IPS-15b (cell line): ENCODE measurements at regions not wholly inside any gene's neighbourhood (a gene's known extent, or its start where the extent isn't known, plus 50 kb on each side); places are given as distances from the start of the nearest gene placed in this dataset.

ENCODE experiments used
- H3K27me3 ChIP-seq: one replicate; pipeline ENCODE4 v1.6.1; 2013; ENCODE audit warnings: low read length; ENCODE audit not compliant: control insufficient read depth, insufficient read depth
- H3K36me3 ChIP-seq: one replicate; pipeline ENCODE4 v1.6.1; 2013; ENCODE audit warnings: low read length; ENCODE audit not compliant: control insufficient read depth, insufficient read depth
- H3K4me1 ChIP-seq: one replicate; pipeline ENCODE4 v1.6.1; 2013; ENCODE audit warnings: mild to moderate bottlenecking, low read length; ENCODE audit not compliant: control insufficient read depth, insufficient read depth
- H3K4me3 ChIP-seq: one replicate; pipeline ENCODE4 v1.5.1; 2013; ENCODE audit warnings: low read depth, low read length
- H3K9ac ChIP-seq: one replicate; pipeline ENCODE4 v1.6.1; 2013; ENCODE audit warnings: low read depth, mild to moderate bottlenecking, low read length
- H3K9me3 ChIP-seq: one replicate; pipeline ENCODE4 v1.6.1; 2013; ENCODE audit warnings: mild to moderate bottlenecking, low read length; ENCODE audit not compliant: control insufficient read depth, insufficient read depth

GRCh38 chr6:11432713-11433450, 104.7 kb upstream of the TMEM170B start:
- H3K9ac ChIP-seq = no peak overlapping the region
- H3K27me3 ChIP-seq = no peaks in the 10 kb centered on the region
- H3K36me3 ChIP-seq = no peaks in the 10 kb centered on the region
- peaks cover 11% of the 10 kb centered on the region for H3K4me1 ChIP-seq
- H3K4me3 ChIP-seq = no peak overlapping the region
- no peaks in the 10 kb centered on the region for H3K9me3 ChIP-seq

- Histone ChIP-seq H3K36me3 (no peaks in the 10 kb centered on the region), H3K9ac (no peak overlapping the region), H3K4me1 (peaks cover 11% of the 10 kb centered on the region)
These were observed 105.5 kb upstream of the TMEM170B start for GRCh38 chr6:11432091-11432490.

GRCh38 chr6:11431455-11431937, 106.1 kb upstream of the TMEM170B start:
- Histone ChIP-seq H3K9me3 (no peaks in the 10 kb centered on the region), H3K4me3 (no peak overlapping the region), H3K27me3 (no peaks in the 10 kb centered on the region), H3K4me1 (peaks cover 11% of the 10 kb centered on the region), H3K36me3 (no peaks in the 10 kb centered on the region), H3K9ac (no peak overlapping the region)

More at GRCh38 chr6:11432091-11432490, 105.5 kb upstream of the TMEM170B start:
- no peak overlapping the region for H3K4me3 ChIP-seq
- no peaks in the 10 kb centered on the region for H3K27me3 ChIP-seq
- no peaks in the 10 kb centered on the region for H3K9me3 ChIP-seq

- Histone ChIP-seq H3K27me3 (no peaks in the 10 kb centered on the region), H3K36me3 (no peaks in the 10 kb centered on the region), H3K4me3 (no peak overlapping the region), H3K4me1 (peaks cover 11% of the 10 kb centered on the region), H3K9ac (no peak overlapping the region), H3K9me3 (no peaks in the 10 kb centered on the region)
These were observed 107.5 kb upstream of the TMEM170B start for GRCh38 chr6:11430036-11430435.

GRCh38 chr6:11429577-11429976, 108.0 kb upstream of the TMEM170B start:
- Histone ChIP-seq H3K4me3 (no peak overlapping the region), H3K36me3 (no peaks in the 10 kb centered on the region), H3K4me1 (peaks cover 11% of the 10 kb centered on the region), H3K9ac (no peak overlapping the region), H3K9me3 (no peaks in the 10 kb centered on the region), H3K27me3 (no peaks in the 10 kb centered on the region)

GRCh38 chr6:11428895-11429294, 108.7 kb upstream of the TMEM170B start:
- H3K4me1 ChIP-seq = peaks cover 11% of the 10 kb centered on the region
- no peaks in the 10 kb centered on the region for H3K36me3 ChIP-seq
- no peak overlapping the region for H3K9ac ChIP-seq
- no peak overlapping the region for H3K4me3 ChIP-seq
- no peaks in the 10 kb centered on the region for H3K27me3 ChIP-seq
- no peaks in the 10 kb centered on the region for H3K9me3 ChIP-seq

GRCh38 chr6:11428371-11428770, 109.2 kb upstream of the TMEM170B start:
- Histone ChIP-seq H3K9ac (no peak overlapping the region), H3K27me3 (no peaks in the 10 kb centered on the region), H3K9me3 (no peaks in the 10 kb centered on the region), H3K4me3 (no peak overlapping the region), H3K4me1 (peaks cover 11% of the 10 kb centered on the region), H3K36me3 (no peaks in the 10 kb centered on the region)

GRCh38 chr6:11427723-11428245, 109.8 kb upstream of the TMEM170B start:
- Histone ChIP-seq H3K4me1 (peaks cover 11% of the 10 kb centered on the region), H3K9me3 (no peaks in the 10 kb centered on the region), H3K9ac (no peak overlapping the region)

GRCh38 chr6:11427091-11427722, 110.3 kb upstream of the TMEM170B start:
- Histone ChIP-seq H3K36me3 (no peaks in the 10 kb centered on the region), H3K9ac (no peak overlapping the region), H3K4me3 (no peak overlapping the region), H3K9me3 (no peaks in the 10 kb centered on the region), H3K27me3 (no peaks in the 10 kb centered on the region), H3K4me1 (peaks cover 11% of the 10 kb centered on the region)

More at GRCh38 chr6:11427723-11428245, 109.8 kb upstream of the TMEM170B start:
- H3K4me3 ChIP-seq = no peak overlapping the region
- H3K27me3 ChIP-seq = no peaks in the 10 kb centered on the region
- H3K36me3 ChIP-seq = no peaks in the 10 kb centered on the region

GRCh38 chr6:11426571-11426970, 111.0 kb upstream of the TMEM170B start:
- Histone ChIP-seq H3K9me3 (no peaks in the 10 kb centered on the region), H3K27me3 (no peaks in the 10 kb centered on the region), H3K4me1 (peaks cover 11% of the 10 kb centered on the region), H3K4me3 (no peak overlapping the region), H3K9ac (no peak overlapping the region), H3K36me3 (no peaks in the 10 kb centered on the region)

GRCh38 chr6:11425876-11426275, 111.7 kb upstream of the TMEM170B start:
- H3K4me1 ChIP-seq = peaks cover 11% of the 10 kb centered on the region
- no peak overlapping the region for H3K4me3 ChIP-seq
- H3K27me3 ChIP-seq = no peaks in the 10 kb centered on the region
- H3K36me3 ChIP-seq = no peaks in the 10 kb centered on the region
- H3K9me3 ChIP-seq = no peaks in the 10 kb centered on the region
- no peak overlapping the region for H3K9ac ChIP-seq

GRCh38 chr6:11425431-11425871, 112.1 kb upstream of the TMEM170B start:
- H3K27me3 ChIP-seq = no peaks in the 10 kb centered on the region
- no peak overlapping the region for H3K4me3 ChIP-seq
- H3K36me3 ChIP-seq = no peaks in the 10 kb centered on the region
- H3K9ac ChIP-seq = no peak overlapping the region
- H3K9me3 ChIP-seq = no peaks in the 10 kb centered on the region
- peaks cover 11% of the 10 kb centered on the region for H3K4me1 ChIP-seq
